K562 (cell line): ENCODE measurements at regions not wholly inside any gene's neighbourhood (a gene's known extent, or its start where the extent isn't known, plus 50 kb on each side); places are given as distances from the start of the nearest gene placed in this dataset.

Source experiments
- ATAC-seq: fragments of 200-7000 bp; cut with Tn5 transposase; 3 replicates; pipeline ENCODE4 v1.9.1; 2020; ENCODE audit warnings: moderate library complexity
- BruUV-seq: library from RNA; stranded (reverse); fragments of 400-500 nt; replicated peaks from 2 replicates; lab custom pipeline; 2021; lab: Mats Ljungman, UMichigan
- CTCF ChIA-PET: fragments of 300-600 bp; formaldehyde crosslinking; extraction: SDS; loops from one replicate; lab custom pipeline; 2021; ENCODE audit warnings: low intra/inter-chr PET ratio; lab: Yijun Ruan, JAX
- POLR2A ChIA-PET: fragments of 300-600, 350-650 bp; sonication (Branson Sonifier 250); formaldehyde crosslinking; extraction: SDS; loops from one replicate; lab custom pipeline; 2021; ENCODE audit warnings: antibody characterized with exemption, inconsistent platforms; lab: Yijun Ruan, JAX
- DNase-seq, 4 experiments: peaks; one replicate each; pipeline versions ENCODE4 v3.0.0 to v3.0.0-alpha.2; 2011 to 2018; ENCODE audit warnings: low spot score in 3 of 4, mixed read lengths in 3 of 4; ENCODE audit errors: extremely low read depth in 1 of 4
- FAIRE-seq: peaks from 2 replicates; lab custom pipeline; 2011; peaks lifted over from hg19 to GRCh38; lab: Jason Lieb, UNC
- H2AFZ ChIP-seq: 2 replicates; pipeline ENCODE4 v1.6.0; 2011; ENCODE audit warnings: low read depth, low read length, control low read depth, inconsistent platforms
- H3K27ac ChIP-seq: fragments of 200-600 bp; 3 replicates; pipeline ENCODE4 v1.8.0; 2011; ENCODE audit warnings: low read depth, mild to moderate bottlenecking, control low read depth, inconsistent platforms, low read length, moderate library complexity, mixed read lengths; ENCODE audit errors: extremely low read depth
- H3K27me3 ChIP-seq, 2 experiments: fragments of 300-600 bp in 1 of 2; 2 replicates in 1 of 2; 3 replicates in 1 of 2; pipeline versions ENCODE4 v1.6.0 to v1.8.0; 2011; ENCODE audit warnings: inconsistent platforms in 2 of 2, low read length in 2 of 2, mild to moderate bottlenecking in 1 of 2, mixed read lengths in 1 of 2, moderate library complexity in 1 of 2; ENCODE audit not compliant: control insufficient read depth in 2 of 2, insufficient read depth in 2 of 2
- H3K36me3 ChIP-seq: fragments of 300-600 bp; 3 replicates; pipeline ENCODE4 v1.8.0; 2011; ENCODE audit warnings: mild to moderate bottlenecking, low read length, inconsistent platforms; ENCODE audit not compliant: control insufficient read depth, insufficient read depth
- H3K4me1 ChIP-seq, 2 experiments: fragments of 200-600 bp in 1 of 2; replicated peaks in 1 of 2; 2 replicates in 1 of 2; 3 replicates in 1 of 2; pipeline versions ENCODE4 v1.5.1 to v1.8.0; 2011; ENCODE audit warnings: inconsistent platforms in 2 of 2, low read length in 2 of 2, mild to moderate bottlenecking in 1 of 2, mixed read lengths in 1 of 2, moderate library complexity in 1 of 2; ENCODE audit not compliant: control insufficient read depth in 2 of 2, insufficient read depth in 2 of 2
- H3K4me2 ChIP-seq: 2 replicates; pipeline ENCODE4 v1.6.1; 2011; ENCODE audit warnings: low read length, control low read depth, inconsistent platforms, mixed read lengths; ENCODE audit not compliant: insufficient read depth
- H3K4me3 ChIP-seq: fragments of 200-600 bp; sonication (generic), shearing (Covaris generic); 2 replicates; pipeline ENCODE4 v1.5.1; 2016; ENCODE audit warnings: control low read depth, inconsistent platforms
- H3K79me2 ChIP-seq: fragments of 200-600 bp; 3 replicates; pipeline ENCODE4 v1.8.0; 2011; ENCODE audit warnings: low read length, inconsistent platforms; ENCODE audit not compliant: control insufficient read depth, insufficient read depth
- H3K9ac ChIP-seq, 2 experiments: 2 replicates each; pipeline versions ENCODE4 v1.6.0 to v1.6.1; 2011; ENCODE audit warnings: low read depth in 2 of 2, low read length in 2 of 2, control low read depth in 1 of 2, inconsistent platforms in 1 of 2, mild to moderate bottlenecking in 1 of 2, mixed read lengths in 1 of 2; ENCODE audit not compliant: insufficient read depth in 1 of 2
- H3K9me1 ChIP-seq: one replicate; pipeline ENCODE4 v1.6.0; 2011; ENCODE audit warnings: inconsistent platforms, mild to moderate bottlenecking, low read length, moderate library complexity; ENCODE audit not compliant: control insufficient read depth, insufficient read depth
- H3K9me3 ChIP-seq: replicated peaks from 2 replicates; pipeline ENCODE4 v1.5.1; 2011; ENCODE audit warnings: low read depth, low read length, inconsistent platforms; ENCODE audit not compliant: control insufficient read depth, insufficient read depth
- H4K20me1 ChIP-seq: replicated peaks from 2 replicates; pipeline ENCODE4 v1.6.1; 2011; ENCODE audit warnings: low read length, inconsistent platforms, mixed read lengths; ENCODE audit not compliant: control insufficient read depth, insufficient read depth
- ARID1B ChIP-seq: fragments of 450-650 bp; IDR thresholded peaks from 2 replicates; pipeline ENCODE4 v1.6.1; 2016; ENCODE audit warnings: antibody characterized with exemption, mild to moderate bottlenecking, inconsistent platforms
- ZMIZ1 ChIP-seq, 2 experiments: fragments of 150-350 bp in 1 of 2; IDR thresholded peaks; 2 replicates each; pipeline ENCODE4 v1.6.1; 2012 to 2016; ENCODE audit warnings: low read depth in 2 of 2, low read length in 2 of 2, mild to moderate bottlenecking in 1 of 2, moderate library complexity in 1 of 2
- ZNF253 ChIP-seq: fragments of 250-450 bp; sonication (Bioruptor Pico); conservative IDR thresholded peaks from 2 replicates; pipeline ENCODE4 v1.6.1; 2021; ENCODE audit warnings: mild to moderate bottlenecking
- WGBS: fragments of 100-300 bp; shearing (Covaris generic); methylation state at CpG from one replicate; pipeline ENCODE4 v1.1.6; 2016; ENCODE audit warnings: low coverage, mixed read lengths; ENCODE audit not compliant: insufficient coverage; ENCODE audit errors: missing lambda C conversion rate; 5-methylcytosine and 5-hydroxymethylcytosine counted together
- in situ Hi-C: fragments of 300-500 bp; cut with MboI; formaldehyde crosslinking; loops from 4 replicates; pipeline ENCODE4 v1.15.0; 2018; ENCODE audit warnings: inconsistent platforms, mixed read lengths
- intact Hi-C: fragments of 100-400 bp; cut with micrococcal nuclease; formaldehyde crosslinking; loops from 2 replicates; pipeline ENCODE4 v1.14.2; 2022

- H3K9me1 ChIP-seq, result no peaks in the 10 kb centered on the region
- no peak for ATAC-seq
- H3K4me1 ChIP-seq, result no peaks in the 10 kb centered on the region
- BruUV-seq, result no TSS peak
- H3K4me2 ChIP-seq, result no peak overlapping the region
- peaks cover 0 to 30% of the 10 kb centered on the region in 2 experiments; a peak in 2 of 5 replicates for H3K27me3 ChIP-seq
- no peaks in the 10 kb centered on the region for H3K79me2 ChIP-seq
- no peaks in the 10 kb centered on the region for H4K20me1 ChIP-seq
- no peak overlapping the region for H3K27ac ChIP-seq
- intact Hi-C loops, result no loop called here
- H3K36me3 ChIP-seq, result no peaks in the 10 kb centered on the region
- H3K4me3 ChIP-seq, result no peak overlapping the region
- no peak for DNase-seq
- WGBS, result 0% methylated on average over 2 of the region's 5 CpGs
- ChIA-PET CTCF (no interaction called here), POLR2A (interaction anchor here (0.5 kb wide), 1 partner anchor 605 kb away, joined by 3 read pairs; no protein-coding TSS in a partner anchor)
- TF ChIP-seq ARID1B (no peak), ZNF253 (no peak), ZMIZ1 (IDR thresholded peaks at IDR 0.05; ENCODE audit: low read depth in 2 of 2, low read length in 2 of 2) (no peak)
- no peak for FAIRE-seq
- in situ Hi-C loops, result no loop called here
- H3K9me3 ChIP-seq, result no peaks in the 10 kb centered on the region
- no peak overlapping the region for H2AFZ ChIP-seq
- no peak overlapping the region for H3K9ac ChIP-seq
These were observed 188.9 kb downstream of the SH3BP4 start for GRCh38 chr2:235140801-235141081.
